ENCODE measurements at regions not wholly inside any gene's neighbourhood (a gene's known extent, or its start where the extent isn't known, plus 50 kb on each side); places are given as distances from the start of the nearest gene placed in this dataset.

- H3K4me3 ChIP-seq (ENCODE audit: low read length), result no peak overlapping the region
- no peak for DNase-seq (ENCODE audit: low read depth)
- no peak for TF ChIP-seq CTCF (conservative IDR thresholded peaks at IDR 0.05; ENCODE audit: low read length)
These were observed 240.7 kb upstream of the ARHGEF26 start for GRCh38 chr3:153880493-153880892.

- TF ChIP-seq CTCF (conservative IDR thresholded peaks at IDR 0.05; ENCODE audit: low read length), result no peak
- no peak overlapping the region for H3K4me3 ChIP-seq (ENCODE audit: low read length)
- DNase-seq (ENCODE audit: low read depth), result no peak
These were observed 240.0 kb upstream of the ARHGEF26 start for GRCh38 chr3:153881201-153881600.

GRCh38 chr3:153885359-153885758 is 235.8 kb upstream of the ARHGEF26 start:
- no peak for DNase-seq (ENCODE audit: low read depth)
- H3K4me3 ChIP-seq (ENCODE audit: low read length), result no peak overlapping the region
- no peak for TF ChIP-seq CTCF (conservative IDR thresholded peaks at IDR 0.05; ENCODE audit: low read length)

- DNase-seq (ENCODE audit: low read depth), result no peak
- no peak for TF ChIP-seq CTCF (conservative IDR thresholded peaks at IDR 0.05; ENCODE audit: low read length)
- no peak overlapping the region for H3K4me3 ChIP-seq (ENCODE audit: low read length)
These were observed 231.3 kb upstream of the ARHGEF26 start for GRCh38 chr3:153889905-153890334.

GRCh38 chr3:153892126-153892525 is 229.1 kb upstream of the ARHGEF26 start:
- no peak for TF ChIP-seq CTCF (conservative IDR thresholded peaks at IDR 0.05; ENCODE audit: low read length)
- no peak for DNase-seq (ENCODE audit: low read depth)
- no peak overlapping the region for H3K4me3 ChIP-seq (ENCODE audit: low read length)

- no peak for DNase-seq (ENCODE audit: low read depth)
- no peak overlapping the region for H3K4me3 ChIP-seq (ENCODE audit: low read length)
- no peak for TF ChIP-seq CTCF (conservative IDR thresholded peaks at IDR 0.05; ENCODE audit: low read length)
These were observed 226.3 kb upstream of the ARHGEF26 start for GRCh38 chr3:153894857-153895256.

- no peak for DNase-seq (ENCODE audit: low read depth)
- no peak for TF ChIP-seq CTCF (conservative IDR thresholded peaks at IDR 0.05; ENCODE audit: low read length)
- no peak overlapping the region for H3K4me3 ChIP-seq (ENCODE audit: low read length)
These were observed 225.0 kb upstream of the ARHGEF26 start for GRCh38 chr3:153896197-153896596.

Data from AG10803 (cell line).